GM19455 (cell line): ENCODE measurements at regions not wholly inside any gene's neighbourhood (a gene's known extent, or its start where the extent isn't known, plus 50 kb on each side); places are given as distances from the start of the nearest gene placed in this dataset.
A peak's percentile ranks its signal among the peaks of the same experiment; 100 is the strongest.
"Not testable (repeated sequence)": the region's sequence is repeated elsewhere in the genome, so short reads cannot be mapped to it uniquely, and the experiment has no call there.

ENCODE experiments used
- ATAC-seq: cut with Tn5 transposase; IDR thresholded peaks from one replicate; pipeline ENCODE4 v1.9.1; 2021; ENCODE audit not compliant: unreplicated experiment

DNA sequence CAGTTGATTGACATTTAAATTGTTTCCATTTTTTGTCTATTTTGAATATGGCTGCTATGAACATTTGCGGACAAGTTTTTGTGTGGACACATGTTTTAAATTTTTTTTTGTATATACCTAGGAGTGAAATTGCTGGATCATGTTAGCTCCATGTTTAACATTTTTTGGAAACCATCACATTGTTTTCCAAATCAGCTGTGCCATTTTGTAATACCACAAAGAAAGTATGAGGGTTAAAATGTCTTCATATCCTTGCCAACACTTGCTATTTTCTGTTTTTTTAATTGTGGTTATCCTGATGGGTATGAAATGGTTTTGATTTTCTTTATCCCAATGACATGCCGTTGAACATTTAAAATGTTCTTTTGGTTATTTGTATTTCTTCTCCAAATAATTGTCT lies 52.1 kb downstream of the CARTPT start:
- ATAC-seq = no peak

DNA sequence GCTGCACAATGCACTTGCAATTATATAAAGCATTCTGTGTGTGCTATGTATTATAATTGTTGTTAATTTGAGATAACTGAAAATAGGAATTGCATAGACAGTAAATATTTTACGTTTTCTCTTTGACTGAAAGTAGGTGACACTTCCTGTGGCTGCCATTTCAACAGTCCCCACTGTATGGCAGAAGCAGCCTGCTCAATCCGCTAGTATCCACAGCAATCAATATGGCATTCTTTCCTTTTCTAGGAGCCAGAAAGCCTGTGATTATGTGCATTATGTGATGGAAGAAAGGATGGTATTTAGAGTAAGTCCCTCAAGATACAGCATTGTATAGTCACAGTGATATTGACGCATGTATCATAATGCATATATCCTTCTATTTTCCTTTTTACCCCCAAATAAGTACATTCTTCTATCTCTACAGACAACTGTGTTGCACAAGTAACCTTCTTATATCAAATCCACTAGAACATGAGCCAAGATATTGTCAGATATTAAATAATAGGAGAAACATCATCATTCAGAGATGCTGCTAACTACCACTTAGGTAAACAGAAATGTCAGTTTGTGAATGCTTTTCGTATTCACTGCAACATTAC lies 59.7 kb downstream of the CARTPT start:
- no peak for ATAC-seq

DNA sequence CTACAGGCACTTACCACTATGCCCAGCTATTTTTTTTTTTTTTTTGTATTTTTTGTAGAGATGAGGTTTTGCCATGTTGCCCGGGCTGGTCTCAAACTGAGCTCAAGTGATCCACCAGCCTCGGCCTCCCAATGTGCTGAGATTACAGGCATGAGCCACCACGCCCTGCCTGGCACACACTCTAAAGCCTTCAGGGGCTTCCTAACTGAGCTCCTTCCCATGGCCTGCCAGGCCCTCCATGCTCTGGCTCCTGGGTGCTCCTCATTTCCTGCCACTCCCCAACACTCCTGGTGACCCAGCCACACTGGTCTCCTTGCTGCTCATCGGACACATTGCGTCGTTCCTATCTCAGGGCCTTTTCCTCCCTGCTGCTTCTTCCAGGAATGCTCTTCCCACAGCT lies 61.5 kb downstream of the CARTPT start:
- no peak for ATAC-seq

DNA sequence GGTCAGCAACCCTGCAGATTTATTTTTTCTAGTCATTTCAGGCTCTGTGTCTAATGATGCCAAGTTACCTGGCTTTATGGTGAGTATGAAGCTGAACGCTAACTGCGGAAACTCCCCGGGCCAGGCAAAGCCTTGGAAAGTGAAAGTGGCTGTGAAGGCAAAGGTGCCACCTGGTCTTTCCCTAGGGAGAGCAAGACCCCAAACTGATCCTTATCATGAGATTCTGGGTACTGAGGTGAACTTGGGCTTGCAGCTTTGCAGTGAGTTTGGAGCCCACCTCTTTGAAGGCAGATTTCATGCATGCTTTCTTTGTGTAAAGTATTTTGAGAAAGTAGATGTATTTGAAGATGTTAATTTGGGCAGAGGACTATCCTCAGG lies 63.3 kb downstream of the CARTPT start:
- ATAC-seq = peak; percentile 13

DNA sequence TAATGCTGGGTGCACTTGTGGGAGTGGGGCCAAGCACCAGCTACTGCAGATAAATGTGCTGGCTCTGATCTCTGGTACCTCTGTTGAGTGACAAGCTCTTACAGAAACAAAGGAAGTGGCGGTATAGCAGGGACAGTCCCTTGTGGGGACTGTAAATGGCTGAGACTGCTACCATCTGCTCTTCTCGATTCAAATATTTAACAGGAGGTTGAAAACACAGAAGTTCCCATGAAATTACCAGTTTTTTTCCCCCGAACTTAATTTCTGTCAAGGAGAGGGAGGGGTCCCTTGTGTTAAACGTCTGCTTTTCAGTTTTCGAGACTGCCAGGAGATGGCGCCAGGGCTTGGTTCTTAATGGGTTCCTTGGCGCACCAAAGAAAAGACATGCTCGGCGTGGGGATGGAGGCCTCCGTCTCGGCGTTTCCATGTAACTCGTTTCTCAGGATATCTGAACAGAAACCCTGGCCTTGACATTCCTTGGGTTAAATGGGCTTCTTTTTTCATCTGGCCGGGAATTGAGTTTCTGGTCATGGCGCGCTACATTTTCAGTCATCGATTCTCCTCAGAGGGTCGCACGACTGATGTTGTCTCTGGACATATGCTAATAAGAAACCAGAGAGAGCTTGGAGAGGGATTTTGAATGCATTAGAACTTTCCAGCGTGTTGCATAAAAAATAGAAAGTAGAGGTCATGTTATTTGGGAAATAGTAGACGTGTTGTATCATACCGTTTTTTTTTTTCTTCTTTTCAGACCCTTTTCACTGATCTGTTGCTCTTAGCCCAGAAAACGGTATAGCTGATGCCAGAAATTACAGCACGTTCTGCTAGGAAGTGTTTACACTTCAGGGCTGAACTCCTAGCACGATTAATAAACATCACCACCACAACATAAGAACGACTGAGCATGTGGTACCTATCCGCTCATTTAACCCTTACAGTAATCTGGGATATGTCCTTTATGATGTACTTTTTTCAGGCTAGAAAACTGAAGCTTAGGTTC lies 64.0 kb downstream of the CARTPT start:
- ATAC-seq = peak; percentile 91

DNA sequence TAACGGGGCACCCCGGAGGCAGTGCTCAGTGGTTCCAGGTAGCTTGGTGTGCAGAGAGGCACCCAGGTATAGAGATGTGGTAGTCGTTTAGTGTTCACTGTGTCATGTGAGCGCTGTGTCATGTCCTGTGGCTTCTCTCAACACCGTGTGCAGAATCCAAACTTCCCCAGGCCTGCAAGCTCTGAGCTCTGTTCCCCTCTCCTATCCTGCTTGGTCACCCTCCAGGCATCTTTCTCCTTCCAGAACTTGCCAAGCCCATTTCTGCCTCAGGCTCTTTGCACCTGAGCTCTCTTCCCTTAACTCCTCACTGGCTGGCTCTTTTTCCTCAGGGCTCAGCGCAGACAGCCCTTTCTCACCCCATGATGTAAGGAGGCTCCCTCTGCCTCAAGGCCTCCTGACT lies 64.8 kb downstream of the CARTPT start:
- no peak for ATAC-seq

DNA sequence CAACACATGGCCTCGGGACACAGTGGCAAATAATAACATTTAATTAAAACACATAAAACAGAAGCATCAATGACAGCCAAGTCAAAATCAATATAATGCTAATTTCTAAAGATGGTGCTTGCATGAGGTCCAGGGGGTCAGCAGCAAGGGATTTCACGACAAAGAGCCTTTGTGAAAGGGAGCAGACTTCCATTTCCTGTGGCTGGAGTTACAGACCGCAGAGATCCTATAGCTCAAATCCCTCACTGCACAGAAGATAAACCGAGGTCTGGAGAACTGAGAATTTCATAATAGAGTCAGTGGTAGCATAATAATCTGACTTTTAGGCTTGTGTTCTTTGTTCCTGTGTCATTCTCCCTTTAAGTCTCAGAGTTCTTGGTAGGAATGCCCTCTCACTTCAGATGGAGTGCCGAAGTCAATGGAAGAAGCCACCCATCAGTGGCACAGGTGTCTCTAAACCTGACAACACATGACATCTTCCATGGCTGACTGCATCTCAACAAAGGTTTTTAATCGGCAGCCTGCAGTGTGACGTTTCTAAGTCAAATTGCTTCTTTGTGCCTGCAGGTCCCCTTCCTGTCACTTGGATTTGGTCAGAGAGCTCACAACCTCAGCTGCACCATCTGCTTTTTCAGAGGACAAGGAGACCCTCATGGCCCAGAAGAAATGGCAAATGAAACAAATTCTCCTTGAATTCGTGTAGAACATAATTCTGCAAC lies 67.4 kb downstream of the CARTPT start:
- ATAC-seq = no peak

DNA sequence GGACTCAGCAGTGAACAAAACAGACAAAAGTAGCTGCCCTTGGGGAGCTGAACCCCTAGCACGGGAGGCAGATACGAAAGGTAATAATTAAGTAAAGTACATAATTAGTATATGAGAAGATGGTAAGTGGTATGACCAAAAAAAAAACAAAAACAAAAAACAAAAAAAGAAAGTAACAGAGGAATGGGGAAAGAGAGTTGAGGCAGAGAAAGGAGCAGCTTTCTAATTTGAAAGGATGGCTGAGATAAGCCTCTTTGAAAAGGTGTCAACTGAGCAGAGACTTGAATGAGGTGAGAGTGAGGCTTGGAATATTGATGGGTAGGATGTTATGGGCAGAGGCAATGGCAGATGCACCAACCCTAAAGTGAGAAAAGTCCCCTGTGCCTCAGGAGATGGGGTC lies 69.7 kb downstream of the CARTPT start:
- ATAC-seq = no peak

DNA sequence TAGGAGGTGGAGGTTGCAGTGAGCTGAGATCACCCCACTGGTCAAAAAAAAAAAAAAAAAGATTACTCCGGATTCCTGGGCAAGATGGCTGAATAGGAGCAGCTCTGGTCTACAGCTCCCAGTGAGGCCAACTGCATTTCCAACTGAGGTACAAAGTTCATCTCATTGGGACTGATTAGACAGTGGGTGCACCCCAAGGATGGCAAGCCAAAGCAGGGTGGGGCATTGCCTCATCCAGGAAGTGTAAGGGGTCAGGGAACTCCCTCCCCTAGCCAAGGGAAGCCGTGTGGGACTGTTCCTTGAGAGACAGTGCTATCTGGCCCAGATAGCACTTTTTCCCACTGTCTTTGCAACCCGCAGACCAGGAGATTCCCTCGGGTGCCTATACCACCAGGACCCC lies 70.7 kb downstream of the CARTPT start:
- ATAC-seq = no peak

DNA sequence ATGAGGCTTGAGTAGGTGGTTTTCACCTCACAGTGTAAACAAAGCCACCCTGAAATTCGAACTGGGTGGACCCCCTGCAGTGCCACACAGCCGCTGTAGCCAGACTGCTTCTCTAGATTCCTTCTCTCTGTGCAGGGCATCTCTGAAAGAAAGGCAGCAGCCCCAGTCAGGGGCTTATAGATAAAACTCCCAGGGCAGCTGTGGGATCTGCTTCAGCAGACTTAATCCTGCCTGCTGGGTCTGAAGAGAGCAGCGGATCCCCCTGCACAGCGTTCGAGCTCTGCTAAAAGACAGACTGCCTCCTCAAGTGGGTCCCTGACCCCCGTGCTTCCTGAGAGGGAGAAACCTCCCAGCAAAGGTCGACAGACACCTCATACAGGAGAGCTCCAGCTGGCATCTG lies 71.4 kb downstream of the CARTPT start:
- ATAC-seq = no peak

DNA sequence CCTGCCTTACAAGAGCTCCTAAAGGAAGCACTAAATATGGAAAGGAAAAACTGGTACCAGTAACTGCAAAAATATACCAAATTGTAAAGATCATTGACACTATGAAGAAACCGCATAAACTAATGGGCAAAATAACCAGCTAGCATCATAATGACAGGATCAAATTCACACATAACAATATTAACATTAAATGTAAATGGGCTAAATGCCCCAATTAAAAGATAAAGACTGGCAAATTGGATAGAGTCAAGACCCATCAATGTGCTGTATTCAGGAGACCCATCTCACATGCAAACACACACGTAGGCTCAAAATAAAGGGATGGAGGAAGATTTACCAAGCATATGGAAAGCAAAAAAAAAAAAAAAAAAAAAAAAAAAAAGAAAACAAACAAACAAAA lies 73.0 kb downstream of the CARTPT start:
- ATAC-seq = not testable (repeated sequence)

DNA sequence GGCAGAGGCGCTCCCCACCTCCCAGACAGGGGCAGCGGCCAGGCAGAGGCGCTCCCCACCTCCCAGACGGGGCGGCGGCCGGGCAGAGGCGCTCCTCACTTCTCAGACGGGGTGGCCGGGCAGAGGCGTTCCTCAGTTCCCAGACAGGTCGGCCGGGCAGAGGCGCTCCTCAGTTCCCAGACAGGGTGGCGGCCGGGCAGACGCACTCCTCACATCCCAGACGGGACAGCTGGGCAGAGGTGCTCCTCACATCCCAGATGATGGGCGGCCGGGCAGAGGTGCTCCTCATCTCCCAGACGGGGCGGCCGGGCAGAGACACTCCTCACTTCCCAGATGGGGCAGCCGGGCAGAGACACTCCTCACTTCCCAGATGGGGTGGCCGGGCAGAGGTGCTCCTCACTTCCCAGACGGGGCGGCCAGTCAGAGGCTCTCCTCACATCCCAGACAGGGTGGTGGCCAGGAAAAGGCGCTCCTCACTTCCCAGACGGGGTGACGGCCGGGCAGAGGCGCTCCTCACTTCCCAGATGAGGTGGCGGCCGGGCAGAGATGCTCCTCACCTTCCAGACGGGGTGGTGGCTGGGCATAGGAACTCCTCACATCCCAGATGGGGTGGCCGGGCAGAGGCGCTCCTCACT lies 75.1 kb downstream of the CARTPT start:
- no peak for ATAC-seq

DNA sequence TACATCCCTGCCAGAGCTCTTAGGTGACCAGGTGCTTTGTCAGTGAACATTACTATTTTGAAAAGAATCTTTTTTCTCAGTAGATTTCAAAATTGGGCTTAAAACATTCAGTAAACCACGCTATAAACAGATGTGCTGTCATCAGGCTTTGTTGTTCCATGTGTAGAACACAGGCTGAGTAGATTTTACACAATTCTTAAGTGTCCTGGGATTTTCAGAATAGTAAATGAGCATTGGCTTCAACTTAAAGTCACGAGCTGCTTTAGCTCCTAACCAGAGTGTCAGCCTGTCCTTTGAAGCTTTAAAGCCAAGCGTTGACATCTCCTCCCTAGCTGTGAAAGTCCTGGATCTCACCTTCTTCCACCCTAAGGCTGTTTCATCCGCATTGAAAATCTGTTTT lies 83.6 kb downstream of the CARTPT start:
- no peak for ATAC-seq

DNA sequence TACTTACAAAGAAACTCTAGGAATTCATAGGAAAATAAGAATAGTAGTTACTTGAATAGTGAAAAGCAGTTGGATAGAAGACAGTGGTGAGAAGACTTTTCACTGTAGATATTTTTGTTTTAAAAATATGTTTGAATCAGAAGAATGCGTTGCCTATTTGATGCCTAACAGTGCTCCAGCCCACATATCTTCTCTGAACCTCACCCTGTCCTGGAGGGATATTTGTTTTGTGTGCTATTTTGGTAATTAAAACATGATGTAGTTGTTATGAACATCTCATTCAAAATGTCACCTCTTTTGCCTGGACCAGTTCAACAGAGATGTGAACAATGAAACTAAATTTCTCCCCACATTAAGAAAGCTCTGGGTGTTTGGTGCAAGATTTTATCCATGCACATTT lies 87.6 kb downstream of the CARTPT start:
- no peak for ATAC-seq

DNA sequence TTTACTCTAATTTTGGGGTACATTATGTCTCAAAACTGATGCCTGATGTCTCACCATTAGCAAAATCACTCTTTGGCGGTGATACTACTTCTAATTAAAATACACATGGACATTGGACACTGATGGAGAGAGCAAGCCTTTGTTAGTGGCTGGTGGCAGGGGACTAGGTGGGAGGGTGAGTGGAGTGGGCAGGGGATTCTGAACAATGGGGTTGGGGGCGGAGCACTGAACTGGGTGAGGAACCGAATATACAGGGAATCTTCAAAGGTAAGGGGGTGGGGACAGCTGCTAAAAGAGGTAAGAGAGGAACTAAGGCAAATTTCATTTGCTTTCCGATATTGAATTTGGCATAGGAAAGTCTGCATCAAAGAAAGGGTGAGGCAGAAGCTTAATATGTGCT lies 88.8 kb downstream of the CARTPT start:
- ATAC-seq = no peak

DNA sequence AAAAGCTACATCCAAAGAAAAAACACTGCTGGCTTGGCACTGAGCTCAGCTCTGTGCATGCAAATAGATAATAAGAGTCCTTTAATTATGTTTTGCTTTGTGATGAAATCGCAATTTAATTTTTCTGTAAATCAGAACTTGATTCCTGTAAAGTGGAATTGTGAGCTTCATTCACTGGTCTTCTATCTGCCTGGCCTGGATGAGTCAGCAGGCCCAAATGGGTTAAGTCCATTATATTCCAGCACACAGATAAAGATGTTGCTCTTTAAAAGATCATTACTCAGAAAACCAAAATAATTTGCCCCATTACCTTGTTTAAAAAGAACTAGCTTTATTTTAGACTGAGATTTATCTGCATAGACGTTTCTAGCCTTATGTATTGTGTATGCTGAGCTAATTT lies 90.4 kb downstream of the CARTPT start:
- no peak for ATAC-seq

DNA sequence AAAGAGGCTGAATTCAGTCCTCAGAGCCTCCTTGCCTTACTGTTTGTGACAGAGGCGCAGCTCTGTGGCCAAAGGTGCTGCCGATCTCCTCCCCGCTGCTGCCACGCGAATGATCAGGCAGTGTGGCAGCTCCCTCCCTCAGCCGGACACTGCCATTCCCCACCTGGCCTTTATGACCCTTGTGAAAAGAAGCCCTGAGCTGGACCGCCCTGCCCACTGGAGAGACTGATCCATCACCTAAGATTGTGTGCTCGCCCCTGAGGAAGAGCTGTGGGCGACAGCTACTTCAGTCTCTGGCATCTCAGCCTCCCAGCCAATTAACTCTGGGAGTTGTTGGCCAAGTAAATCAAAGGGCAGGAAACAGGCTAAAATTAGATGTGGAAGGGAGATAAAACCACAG lies 90.9 kb downstream of the CARTPT start:
- no peak for ATAC-seq

DNA sequence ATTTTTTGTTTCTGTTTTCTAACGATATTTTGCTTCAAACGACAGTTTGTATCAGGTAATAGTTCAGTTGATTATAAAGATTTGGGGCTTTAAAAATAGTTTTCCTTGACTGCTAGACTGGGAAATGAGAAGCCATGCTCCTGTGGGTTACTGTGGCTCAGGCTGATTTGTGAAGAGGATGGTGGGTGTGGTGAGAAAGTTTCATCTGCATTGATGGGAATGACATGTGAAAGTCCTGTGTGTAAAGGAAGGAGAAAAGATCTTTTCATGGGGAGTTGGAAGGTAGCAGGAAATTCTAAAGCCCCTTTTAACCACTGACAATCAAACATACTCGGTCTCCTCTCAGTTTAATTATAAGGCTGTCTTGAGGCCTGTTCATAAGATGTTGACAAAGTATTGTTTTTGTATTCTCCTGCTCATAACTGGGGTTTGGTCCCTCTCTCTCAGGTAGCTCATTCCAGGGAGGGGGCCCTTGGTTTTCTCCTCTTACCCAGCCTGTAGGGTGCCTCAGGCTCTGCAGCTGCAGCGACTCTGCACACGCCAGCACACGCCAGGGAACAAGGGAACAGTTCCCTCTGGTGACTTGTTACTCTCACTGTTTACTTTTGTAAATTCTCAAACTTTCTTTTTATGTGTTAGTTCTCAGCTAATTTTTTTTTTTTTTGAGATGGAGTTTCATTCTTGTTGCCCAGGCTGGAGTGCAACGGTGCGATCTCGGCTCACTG lies 91.6 kb downstream of the CARTPT start:
- ATAC-seq = no peak

DNA sequence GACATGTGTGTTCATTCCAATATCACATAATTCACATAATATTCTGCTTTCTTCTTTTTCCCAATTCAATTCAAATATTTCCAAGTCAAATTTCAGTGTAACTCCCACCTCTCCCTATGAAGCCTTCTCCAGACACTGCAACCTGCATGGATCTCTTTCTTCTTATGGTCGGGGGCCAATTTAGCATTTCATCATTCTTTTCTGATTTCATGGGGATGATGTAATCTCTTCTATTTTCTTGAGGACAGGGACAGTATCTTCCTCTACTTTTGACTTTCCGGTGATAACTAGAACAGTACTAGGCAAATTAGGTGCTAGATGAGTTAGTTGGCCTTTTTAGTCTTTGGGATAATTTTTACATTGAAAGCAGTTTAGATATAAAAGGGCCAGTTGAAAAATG lies 92.7 kb downstream of the CARTPT start:
- ATAC-seq = no peak

DNA sequence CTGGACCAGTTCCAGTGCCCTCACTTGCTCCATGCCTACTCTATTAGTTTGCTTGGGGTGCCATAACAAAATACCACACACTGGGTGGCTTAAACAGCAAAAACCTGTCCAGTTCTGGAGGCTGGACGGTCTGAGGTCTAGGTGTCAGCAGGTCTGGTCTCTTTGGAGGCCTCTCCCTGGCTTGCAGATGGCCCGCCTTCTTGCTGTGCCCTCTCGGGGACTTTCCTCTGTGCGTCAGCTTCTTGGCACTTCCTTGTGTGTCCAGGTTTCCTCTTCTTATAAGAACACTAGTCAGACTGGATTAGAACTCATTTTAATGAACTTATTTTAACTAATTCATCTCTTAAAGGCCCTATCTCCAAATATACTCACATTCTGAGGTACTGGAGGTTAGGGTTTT lies 97.2 kb downstream of the CARTPT start:
- no peak for ATAC-seq

DNA sequence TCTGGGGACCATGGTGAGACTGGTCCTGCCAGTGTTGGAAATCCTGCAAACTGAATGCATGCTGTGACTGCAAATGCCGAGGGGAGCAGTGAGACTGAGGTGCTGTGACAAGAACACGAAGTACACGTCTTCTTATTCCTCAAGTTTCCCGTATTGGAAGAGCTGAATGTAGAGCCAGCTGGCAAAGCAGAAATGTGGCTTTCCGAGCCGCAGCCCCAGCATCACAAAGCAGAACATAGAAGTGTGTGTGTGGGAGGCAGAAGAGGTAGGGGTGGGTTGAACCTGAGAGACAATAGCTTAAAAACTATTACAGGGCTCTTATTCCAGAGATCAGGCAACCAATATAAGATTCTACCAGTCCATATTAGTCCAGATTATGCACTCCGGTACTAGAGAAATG lies 98.8 kb downstream of the CARTPT start:
- no peak for ATAC-seq
